GM12878 (cell line): ENCODE measurements at regions not wholly inside any gene's neighbourhood (a gene's known extent, or its start where the extent isn't known, plus 50 kb on each side); places are given as distances from the start of the nearest gene placed in this dataset.

Experiments
- REST ChIP-seq: IDR thresholded peaks from 2 replicates; pipeline ENCODE4 v1.6.1; 2012; ENCODE audit warnings: mild to moderate bottlenecking, low read depth, low read length
- SKIL ChIP-seq: fragments of 450-650 bp; IDR thresholded peaks from 2 replicates; pipeline ENCODE4 v1.6.1; 2017; ENCODE audit warnings: mild to moderate bottlenecking, low read depth, inconsistent platforms; ENCODE audit not compliant: poor library complexity, severe bottlenecking
- SREBF2 ChIP-seq: IDR thresholded peaks from 2 replicates; pipeline ENCODE4 v1.6.1; 2012; ENCODE audit warnings: mild to moderate bottlenecking, low read length
- TF ChIP-seq, protein P1 (sequence below), 3 experiments: IDR thresholded peaks in 2 of 3; conservative IDR thresholded peaks in 1 of 3; 2 replicates each; pipeline ENCODE4 v1.5.1; 2011; ENCODE audit warnings: low read depth in 3 of 3, low read length in 3 of 3, mild to moderate bottlenecking in 3 of 3, control low read depth in 2 of 3, moderate library complexity in 2 of 3, inconsistent platforms in 1 of 3, mixed read lengths in 1 of 3; ENCODE audit not compliant: control insufficient read depth in 2 of 3, insufficient read depth in 1 of 3; ENCODE audit errors: extremely low read depth in 1 of 3

GRCh38 chr14:78104160-78104559, 66.0 kb upstream of the NRXN3 start:
- no peak for TF ChIP-seq SKIL
- TF ChIP-seq, protein P1, sequence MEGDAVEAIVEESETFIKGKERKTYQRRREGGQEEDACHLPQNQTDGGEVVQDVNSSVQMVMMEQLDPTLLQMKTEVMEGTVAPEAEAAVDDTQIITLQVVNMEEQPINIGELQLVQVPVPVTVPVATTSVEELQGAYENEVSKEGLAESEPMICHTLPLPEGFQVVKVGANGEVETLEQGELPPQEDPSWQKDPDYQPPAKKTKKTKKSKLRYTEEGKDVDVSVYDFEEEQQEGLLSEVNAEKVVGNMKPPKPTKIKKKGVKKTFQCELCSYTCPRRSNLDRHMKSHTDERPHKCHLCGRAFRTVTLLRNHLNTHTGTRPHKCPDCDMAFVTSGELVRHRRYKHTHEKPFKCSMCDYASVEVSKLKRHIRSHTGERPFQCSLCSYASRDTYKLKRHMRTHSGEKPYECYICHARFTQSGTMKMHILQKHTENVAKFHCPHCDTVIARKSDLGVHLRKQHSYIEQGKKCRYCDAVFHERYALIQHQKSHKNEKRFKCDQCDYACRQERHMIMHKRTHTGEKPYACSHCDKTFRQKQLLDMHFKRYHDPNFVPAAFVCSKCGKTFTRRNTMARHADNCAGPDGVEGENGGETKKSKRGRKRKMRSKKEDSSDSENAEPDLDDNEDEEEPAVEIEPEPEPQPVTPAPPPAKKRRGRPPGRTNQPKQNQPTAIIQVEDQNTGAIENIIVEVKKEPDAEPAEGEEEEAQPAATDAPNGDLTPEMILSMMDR (IDR thresholded peaks at IDR 0.05 in 2 of 3, conservative IDR thresholded peaks at IDR 0.05 in 1 of 3; ENCODE audit: control insufficient read depth in 2 of 3, extremely low read depth in 1 of 3, insufficient read depth in 1 of 3, low read depth in 3 of 3, low read length in 3 of 3): no peak
- TF ChIP-seq REST: no peak
- TF ChIP-seq SREBF2: no peak
